MCF 10A (cell line): ENCODE measurements at regions not wholly inside any gene's neighbourhood (a gene's known extent, or its start where the extent isn't known, plus 50 kb on each side); places are given as distances from the start of the nearest gene placed in this dataset.

ENCODE experiments used
- BruUV-seq: library from RNA; stranded (reverse); fragments of 400-500 nt; replicated peaks from 2 replicates; lab custom pipeline; 2021; lab: Mats Ljungman, UMichigan
- CTCF ChIA-PET: fragments of 300-600 bp; sonication (Branson Sonifier 250); formaldehyde crosslinking; extraction: SDS; loops from one replicate; lab custom pipeline; 2021; ENCODE audit warnings: antibody characterized with exemption, inconsistent platforms; lab: Yijun Ruan, JAX
- POLR2A ChIA-PET: fragments of 300-600, 350-650 bp; sonication (Branson Sonifier 250); formaldehyde crosslinking; extraction: SDS; loops from one replicate; lab custom pipeline; 2020; ENCODE audit warnings: antibody characterized with exemption, inconsistent platforms; lab: Yijun Ruan, JAX
- DNase-seq: peaks from one replicate; pipeline ENCODE4 v3.0.0-alpha.2; 2018; ENCODE audit not compliant: unreplicated experiment
- H3K27ac Mint-ChIP-seq: one replicate; pipeline ENCODE4 v1.8.0; 2022; ENCODE audit warnings: mild to moderate bottlenecking, low read depth, mixed read lengths; ENCODE audit not compliant: unreplicated experiment
- H3K27me3 Mint-ChIP-seq: one replicate; pipeline ENCODE4 v1.8.0; 2022; ENCODE audit warnings: mixed read lengths; ENCODE audit not compliant: insufficient read depth, unreplicated experiment
- H3K36me3 Mint-ChIP-seq: one replicate; pipeline ENCODE4 v1.8.0; 2022; ENCODE audit warnings: mild to moderate bottlenecking, moderate library complexity, mixed read lengths; ENCODE audit not compliant: insufficient read depth, unreplicated experiment
- H3K4me1 Mint-ChIP-seq: one replicate; pipeline ENCODE4 v1.8.0; 2022; ENCODE audit warnings: mixed read lengths; ENCODE audit not compliant: insufficient read depth, unreplicated experiment
- H3K4me3 Mint-ChIP-seq: one replicate; pipeline ENCODE4 v1.8.0; 2022; ENCODE audit warnings: mild to moderate bottlenecking, moderate library complexity, mixed read lengths; ENCODE audit not compliant: unreplicated experiment
- H3K9me3 Mint-ChIP-seq: one replicate; pipeline ENCODE4 v1.8.0; 2022; ENCODE audit warnings: mixed read lengths; ENCODE audit not compliant: unreplicated experiment
- CTCF ChIP-seq: fragments of 200-600 bp; IDR thresholded peaks from one replicate; pipeline ENCODE4 v1.8.0; 2022; ENCODE audit warnings: antibody characterized with exemption, mild to moderate bottlenecking; ENCODE audit not compliant: unreplicated experiment
- intact Hi-C: fragments of 100-400 bp; cut with micrococcal nuclease; formaldehyde crosslinking; loops from 2 replicates; pipeline ENCODE4 v1.14.1; 2022

GRCh38 chr22:44650806-44651205 is 51.2 kb upstream of the PRR5 start:
- CTCF ChIA-PET = no interaction called here
- H3K4me1 Mint-ChIP-seq = no peaks in the 10 kb centered on the region
- H3K27me3 Mint-ChIP-seq = peaks cover 24% of the 10 kb centered on the region
- TF ChIP-seq CTCF = no peak
- intact Hi-C loops = no loop called here
- no TSS peak for BruUV-seq
- POLR2A ChIA-PET = no interaction called here
- no peak overlapping the region for H3K27ac Mint-ChIP-seq
- DNase-seq = no peak
- H3K4me3 Mint-ChIP-seq = no peak overlapping the region
- H3K9me3 Mint-ChIP-seq = no peaks in the 10 kb centered on the region
- H3K36me3 Mint-ChIP-seq = no peaks in the 10 kb centered on the region

GRCh38 chr22:44648821-44649565 is 53.0 kb upstream of the PRR5 start:
- H3K27me3 Mint-ChIP-seq = peaks cover 42% of the 10 kb centered on the region
- H3K4me3 Mint-ChIP-seq = no peak overlapping the region
- ChIA-PET CTCF (interaction anchor here (0.7 kb wide), 1 partner anchor 655 kb away, joined by 3 read pairs; no protein-coding TSS in a partner anchor), POLR2A (no interaction called here)
- no TSS peak for BruUV-seq
- no peaks in the 10 kb centered on the region for H3K4me1 Mint-ChIP-seq
- no peak for DNase-seq
- TF ChIP-seq CTCF = no peak
- no peak overlapping the region for H3K27ac Mint-ChIP-seq
- intact Hi-C loops = no loop called here
- H3K9me3 Mint-ChIP-seq = peaks cover 9% of the 10 kb centered on the region
- H3K36me3 Mint-ChIP-seq = no peaks in the 10 kb centered on the region

- Mint-ChIP-seq H3K4me3 (no peak overlapping the region), H3K4me1 (no peaks in the 10 kb centered on the region), H3K9me3 (peaks cover 9% of the 10 kb centered on the region), H3K27me3 (peaks cover 50% of the 10 kb centered on the region), H3K36me3 (no peaks in the 10 kb centered on the region), H3K27ac (no peak overlapping the region)
- no peak for TF ChIP-seq CTCF
- POLR2A ChIA-PET = no interaction called here
- DNase-seq = no peak
- intact Hi-C loops = no loop called here
- CTCF ChIA-PET = no interaction called here
- BruUV-seq = no TSS peak
These were observed 53.8 kb upstream of the PRR5 start for GRCh38 chr22:44648085-44648820.

- H3K36me3 Mint-ChIP-seq = no peaks in the 10 kb centered on the region
- H3K4me1 Mint-ChIP-seq = no peaks in the 10 kb centered on the region
- H3K27ac Mint-ChIP-seq = no peak overlapping the region
- CTCF ChIA-PET = interaction anchor here (0.7 to 1.5 kb wide), 3 partner anchors 21 to 654 kb away, joined by 3 to 7 read pairs (median 4); no protein-coding TSS in a partner anchor
- no TSS peak for BruUV-seq
- H3K4me3 Mint-ChIP-seq = no peak overlapping the region
- peaks cover 9% of the 10 kb centered on the region for H3K9me3 Mint-ChIP-seq
- POLR2A ChIA-PET = no interaction called here
- intact Hi-C loops = no loop called here
- no peak for DNase-seq
- H3K27me3 Mint-ChIP-seq = peaks cover 51% of the 10 kb centered on the region
- TF ChIP-seq CTCF = no peak
These were observed 54.9 kb upstream of the PRR5 start for GRCh38 chr22:44647141-44647540.
